PC-3 (cell line): ENCODE measurements at regions not wholly inside any gene's neighbourhood (a gene's known extent, or its start where the extent isn't known, plus 50 kb on each side); places are given as distances from the start of the nearest gene placed in this dataset.

Experiments used
- CTCF ChIP-seq: fragments of 300-600 bp; sonication (generic); conservative IDR thresholded peaks from 2 replicates; pipeline ENCODE4 v1.5.1; 2017; ENCODE audit warnings: antibody characterized with exemption, low read depth, mild to moderate bottlenecking, low read length
- EZH2 ChIP-seq: fragments of 300-600 bp; sonication (generic); IDR thresholded peaks from one replicate; pipeline ENCODE4 v1.6.1; 2017; ENCODE audit warnings: antibody characterized with exemption, mild to moderate bottlenecking, low read length; ENCODE audit not compliant: unreplicated experiment
- EZH2phosphoT487 ChIP-seq: fragments of 300-600 bp; sonication (generic); IDR thresholded peaks from 2 replicates; pipeline ENCODE4 v1.6.1; 2018; ENCODE audit warnings: mild to moderate bottlenecking, antibody characterized with exemption, low read length, borderline replicate concordance

GRCh38 chr3:154775821-154776548 lies 304.1 kb upstream of the MME start:
- TF ChIP-seq CTCF, result no peak
- no peak for TF ChIP-seq EZH2phosphoT487
- no peak for TF ChIP-seq EZH2
